KG1 (cell line): ENCODE measurements at regions not wholly inside any gene's neighbourhood (a gene's known extent, or its start where the extent isn't known, plus 50 kb on each side); places are given as distances from the start of the nearest gene placed in this dataset.

ENCODE experiments used
- DNase-seq: peaks from one replicate; lab custom pipeline; 2025; lab: John Stamatoyannopoulos, UW

DNA sequence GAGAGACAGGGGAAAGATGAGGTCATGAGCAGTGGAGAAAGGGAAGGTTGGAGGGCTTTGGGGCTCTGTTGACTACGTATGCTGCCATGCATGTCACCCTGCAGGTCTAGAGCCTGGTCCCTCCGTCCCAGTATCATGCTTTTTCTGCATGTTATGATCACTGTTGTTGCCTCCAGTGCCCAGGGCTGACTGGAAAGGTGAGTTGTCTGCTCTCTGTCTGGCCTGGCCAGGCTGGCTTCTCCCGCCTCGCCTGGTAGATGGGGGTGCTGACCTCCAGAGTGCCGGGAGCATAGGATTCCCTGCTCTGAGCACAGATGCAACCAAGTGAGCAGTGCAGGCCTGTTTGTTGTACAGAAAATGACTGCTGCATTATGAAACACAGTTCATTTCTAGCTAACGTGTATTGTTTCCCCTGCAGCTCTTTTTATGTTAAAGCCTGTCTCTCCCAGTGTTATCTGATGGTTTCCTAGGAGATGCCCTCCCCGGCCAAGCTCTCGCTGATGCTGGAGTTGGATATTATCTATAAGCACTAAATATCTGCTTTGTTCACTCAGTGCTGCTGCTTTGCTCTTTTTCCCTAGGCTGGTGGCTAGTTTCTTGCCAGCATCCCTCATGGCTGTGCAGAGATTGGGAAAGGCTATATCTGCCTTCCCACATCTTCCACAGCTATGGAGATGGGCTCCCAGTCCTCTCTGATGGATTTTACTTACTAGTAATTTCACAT lies 158.2 kb downstream of the TDRD15 start:
- DNase-seq = no peak

DNA sequence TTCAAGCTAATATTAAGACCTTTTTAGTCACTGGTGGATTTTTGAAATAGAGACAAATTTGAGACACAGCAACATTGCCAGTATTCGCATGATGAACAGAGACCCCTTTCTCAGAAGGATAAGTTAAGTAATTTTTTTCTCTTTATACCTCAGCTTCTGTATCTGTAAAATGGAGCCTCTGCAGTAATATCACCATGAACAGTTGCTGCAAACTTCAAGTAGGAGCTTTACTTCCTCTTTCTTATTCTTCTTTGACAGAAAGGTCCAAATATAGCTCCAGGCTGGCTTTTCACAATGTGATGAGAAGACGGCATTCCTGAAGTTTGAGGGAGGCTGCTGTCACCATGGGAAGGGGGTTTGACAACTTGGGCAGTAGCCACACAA lies 158.7 kb downstream of the TDRD15 start:
- DNase-seq = no peak

GRCh38 chr2:21288299-21288698 lies 164.5 kb downstream of the TDRD15 start:
- DNase-seq = no peak

- no peak for DNase-seq
Observed at GRCh38 chr2:21288739-21289520, 165.2 kb downstream of the TDRD15 start.

DNA sequence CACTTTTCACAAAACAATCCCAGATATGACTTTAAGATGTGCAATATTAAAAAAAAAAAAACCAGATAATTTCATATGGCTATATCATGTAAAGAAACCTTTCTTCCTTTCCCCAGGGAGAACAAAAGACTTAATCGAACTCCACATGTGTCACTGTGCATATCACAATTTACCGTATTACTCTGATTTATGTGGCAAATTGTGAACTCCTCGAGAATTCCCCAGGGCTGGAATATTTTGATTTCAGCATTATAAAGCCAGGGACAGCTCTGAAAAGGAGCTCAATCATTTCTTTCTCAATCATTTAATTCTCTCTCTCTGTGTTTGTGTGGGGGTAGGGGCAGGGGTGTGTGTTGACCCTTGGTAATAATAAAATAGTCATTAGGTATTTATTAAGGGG lies 165.8 kb downstream of the TDRD15 start:
- no peak for DNase-seq

DNA sequence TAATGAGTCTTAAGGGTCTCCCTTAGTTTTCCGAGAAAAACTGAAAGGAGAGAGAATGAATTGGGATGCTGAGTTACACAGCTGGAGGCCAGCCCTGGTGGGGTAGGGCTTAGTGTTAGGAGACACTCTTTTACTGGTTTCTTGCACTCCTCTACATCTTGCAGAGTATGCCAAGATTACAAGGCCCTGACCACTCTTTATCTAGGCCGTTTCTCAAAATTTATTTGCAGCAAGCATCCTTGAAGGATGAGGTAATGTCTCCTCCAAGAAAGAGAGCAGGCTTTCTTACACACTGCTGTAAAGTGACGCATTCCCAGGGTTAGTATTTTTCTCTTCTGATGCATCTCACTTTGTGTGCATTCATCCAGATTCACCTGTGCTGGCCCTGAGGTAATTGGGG lies 166.2 kb downstream of the TDRD15 start:
- no peak for DNase-seq

DNA sequence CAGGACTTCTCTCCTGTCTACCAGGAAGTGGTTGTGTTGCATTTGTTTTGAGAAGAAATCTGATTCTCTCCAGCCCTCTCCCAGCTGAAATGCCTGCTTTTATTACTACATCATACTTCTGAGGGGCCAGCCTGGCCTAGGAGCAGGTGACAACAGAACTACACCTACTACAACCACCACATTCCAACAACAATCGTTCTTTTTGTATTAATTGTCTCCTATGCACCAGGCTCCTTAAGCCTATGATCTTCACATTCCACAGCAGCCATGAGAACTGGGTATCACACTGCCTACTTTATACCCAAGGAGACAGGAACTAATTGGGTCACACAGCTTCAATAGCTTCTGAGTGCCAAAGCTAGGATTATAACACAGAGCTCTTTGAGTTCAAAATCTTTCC lies 167.7 kb downstream of the TDRD15 start:
- DNase-seq = no peak

GRCh38 chr2:21294446-21294845 lies 170.7 kb downstream of the TDRD15 start:
- DNase-seq = no peak

DNA sequence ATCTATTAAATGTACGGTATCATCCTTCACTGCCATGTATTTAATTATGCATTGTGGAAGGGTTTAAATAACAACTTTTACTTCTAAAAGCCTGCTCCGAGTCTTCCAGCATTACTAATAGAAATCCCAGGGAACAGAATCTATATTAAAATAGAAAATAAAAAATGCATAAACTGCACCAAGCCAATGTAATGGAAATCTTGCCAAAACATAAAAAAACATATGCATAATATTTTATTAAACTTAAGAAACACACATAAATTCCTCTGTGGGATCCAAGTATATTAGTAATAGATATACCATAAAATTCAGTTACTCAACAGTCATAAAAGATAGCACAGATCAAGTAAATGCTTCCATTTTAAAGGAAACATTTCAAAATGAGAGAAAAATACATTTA lies 175.6 kb downstream of the TDRD15 start:
- no peak for DNase-seq

DNA sequence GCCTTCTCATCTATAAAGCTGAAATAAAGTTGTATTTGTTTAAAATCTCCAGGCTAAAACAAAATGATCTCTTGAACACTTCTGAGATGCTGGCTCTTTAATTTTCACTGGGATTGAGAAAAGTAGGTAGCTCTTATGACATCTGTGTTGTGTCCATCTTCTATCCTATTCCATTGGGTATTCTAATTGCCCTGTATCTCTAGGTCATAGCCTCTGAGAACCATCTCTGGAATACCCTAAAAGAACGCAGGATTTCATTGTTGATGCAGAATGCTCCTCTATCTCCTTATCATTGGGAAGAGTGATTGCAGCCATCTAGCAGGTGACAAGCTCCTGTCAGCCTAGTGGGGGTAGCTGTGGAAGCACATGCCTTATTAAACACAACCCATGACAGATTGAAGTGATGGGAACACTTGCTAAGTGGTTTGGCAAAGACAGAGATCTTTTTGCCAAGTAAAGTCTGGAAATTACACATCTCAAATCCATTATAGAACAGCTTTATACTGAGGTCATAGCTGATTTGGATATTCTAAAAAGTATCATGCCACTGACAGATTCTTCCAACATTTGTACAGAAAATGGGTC lies 178.2 kb downstream of the TDRD15 start:
- no peak for DNase-seq

GRCh38 chr2:21303876-21304275 lies 180.1 kb downstream of the TDRD15 start:
- DNase-seq = no peak

- DNase-seq = no peak
Observed at GRCh38 chr2:21305581-21305980, 181.8 kb downstream of the TDRD15 start.

- no peak for DNase-seq
Observed at GRCh38 chr2:21306235-21306634, 182.5 kb downstream of the TDRD15 start.

GRCh38 chr2:21307037-21307436 lies 183.3 kb downstream of the TDRD15 start:
- no peak for DNase-seq

DNA sequence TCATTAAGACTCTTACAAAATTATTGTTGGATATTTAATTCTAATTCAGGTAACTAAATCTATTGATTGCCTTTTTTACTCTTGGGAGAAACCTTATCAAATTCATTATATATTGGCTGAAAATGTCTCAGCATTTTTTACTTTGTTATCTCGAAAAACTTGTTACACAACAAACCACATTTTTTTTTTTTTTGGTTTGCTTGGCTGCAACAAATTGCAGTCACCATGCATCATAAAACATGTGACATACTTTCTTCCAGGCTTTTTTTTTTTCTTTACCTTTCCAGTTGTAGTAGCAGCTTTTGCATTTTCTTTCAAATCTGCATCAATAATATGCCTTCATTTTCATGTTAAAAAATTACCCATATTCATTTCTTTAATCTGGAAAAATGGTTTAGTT lies 186.7 kb downstream of the TDRD15 start:
- no peak for DNase-seq

DNA sequence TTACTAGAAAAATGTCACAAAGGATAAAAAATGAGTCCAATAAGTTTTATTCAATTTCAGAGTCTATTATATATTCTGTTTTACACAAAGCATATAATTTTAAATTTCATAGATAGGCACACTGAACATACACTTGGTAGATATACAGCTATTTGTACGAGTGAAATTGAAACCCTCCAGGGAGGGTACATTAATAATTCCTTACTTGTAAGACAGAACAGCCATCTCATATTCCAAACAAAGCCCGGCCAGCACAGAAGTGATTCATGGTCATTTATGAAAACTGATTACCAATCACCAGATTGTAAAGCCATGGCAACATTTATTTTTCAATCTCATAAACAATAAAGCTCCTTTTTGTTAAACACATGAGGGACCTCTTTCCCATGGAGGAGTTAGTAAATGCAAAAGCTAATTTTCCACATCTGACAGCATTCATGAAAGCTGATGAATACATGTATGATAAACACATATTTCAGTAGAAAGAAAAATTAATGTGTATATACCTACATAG lies 190.6 kb downstream of the TDRD15 start:
- no peak for DNase-seq

- peak; percentile 7 for DNase-seq
Observed at GRCh38 chr2:21317131-21317530, 193.4 kb downstream of the TDRD15 start.

- DNase-seq = no peak
Observed at GRCh38 chr2:21318263-21318662, 194.5 kb downstream of the TDRD15 start.

DNA sequence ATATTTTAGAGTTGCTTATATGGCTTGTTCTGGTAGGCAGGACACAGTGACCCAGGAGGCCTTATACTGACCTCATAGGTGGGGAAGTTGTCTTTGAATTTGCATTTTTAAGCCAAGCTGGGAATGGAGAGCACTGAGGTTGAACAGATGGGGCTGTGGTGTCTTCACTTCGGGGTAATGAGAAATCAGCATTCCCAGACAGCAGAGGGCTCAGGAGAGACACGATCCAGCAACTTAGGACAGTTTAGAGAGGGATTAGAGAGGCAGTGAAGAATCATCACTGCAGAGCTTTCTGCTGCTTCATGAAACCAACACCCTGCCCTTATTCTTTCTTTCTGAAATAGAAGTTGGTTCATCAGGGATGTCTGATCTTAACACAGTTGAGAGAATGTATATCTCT lies 202.4 kb downstream of the TDRD15 start:
- DNase-seq = no peak

- no peak for DNase-seq
Observed at GRCh38 chr2:21328177-21328576, 204.4 kb downstream of the TDRD15 start.

GRCh38 chr2:21330786-21331391 lies 207.1 kb downstream of the TDRD15 start:
- no peak for DNase-seq

DNA sequence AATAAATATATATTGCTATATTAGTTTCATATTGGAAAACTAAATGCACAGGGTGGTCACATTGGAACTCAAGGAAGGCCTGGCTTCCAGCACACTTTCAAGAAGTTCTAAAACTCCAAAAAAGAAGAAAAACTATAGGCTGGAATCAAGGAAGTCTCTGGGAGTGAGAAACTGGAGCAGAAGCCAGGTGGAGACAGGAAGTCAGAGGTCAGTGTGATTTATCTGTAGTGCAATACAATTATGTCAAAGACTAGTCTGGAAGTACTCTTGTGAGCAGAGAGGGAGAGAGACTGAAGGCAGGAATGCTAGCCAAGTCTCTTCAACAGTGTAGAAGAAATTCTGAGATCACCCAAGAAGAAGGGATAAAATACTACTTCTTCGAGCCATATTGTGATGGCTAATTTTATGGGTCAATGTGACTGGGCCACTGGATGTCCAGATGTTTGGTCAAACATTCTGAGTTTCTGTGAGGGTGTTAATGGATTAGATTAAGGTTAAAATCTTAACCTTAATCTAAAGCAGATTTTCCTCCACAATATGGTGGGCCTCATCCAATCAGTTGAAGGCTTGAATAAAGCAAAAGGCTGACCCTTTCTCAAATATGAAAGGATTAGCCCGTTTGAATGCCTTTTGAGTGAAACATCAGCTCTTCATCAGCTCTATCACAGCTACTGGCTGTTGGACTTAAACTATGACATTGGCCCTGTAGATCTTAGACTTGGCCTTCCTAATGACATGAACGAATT lies 208.0 kb downstream of the TDRD15 start:
- DNase-seq = no peak
